COLO668 (cell line): ENCODE measurements at regions not wholly inside any gene's neighbourhood (a gene's known extent, or its start where the extent isn't known, plus 50 kb on each side); places are given as distances from the start of the nearest gene placed in this dataset.

ENCODE experiments used
- DNase-seq: peaks from one replicate; lab custom pipeline; 2025; ENCODE audit not compliant: unreplicated experiment; lab: John Stamatoyannopoulos, UW

DNA sequence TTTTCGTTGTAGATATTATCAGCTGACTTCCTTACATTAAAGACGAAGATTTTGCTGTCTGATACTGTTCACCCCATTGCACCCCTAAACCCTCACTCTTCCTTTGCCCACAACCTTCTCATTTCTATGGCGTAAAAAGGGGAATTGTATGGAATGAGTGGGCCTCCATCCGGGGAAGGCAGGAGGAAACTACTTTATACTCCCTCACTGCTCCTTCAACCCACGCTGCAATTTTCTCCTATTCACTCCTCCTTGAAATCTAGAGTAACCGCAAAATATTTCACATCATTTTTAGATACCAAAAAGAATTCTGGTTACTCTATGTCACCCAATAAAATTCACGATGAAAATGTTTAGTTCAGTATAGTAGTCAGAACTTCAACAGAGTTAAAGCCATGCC, 330.8 kb downstream of the DIRAS2 start:
- DNase-seq: no peak

DNA sequence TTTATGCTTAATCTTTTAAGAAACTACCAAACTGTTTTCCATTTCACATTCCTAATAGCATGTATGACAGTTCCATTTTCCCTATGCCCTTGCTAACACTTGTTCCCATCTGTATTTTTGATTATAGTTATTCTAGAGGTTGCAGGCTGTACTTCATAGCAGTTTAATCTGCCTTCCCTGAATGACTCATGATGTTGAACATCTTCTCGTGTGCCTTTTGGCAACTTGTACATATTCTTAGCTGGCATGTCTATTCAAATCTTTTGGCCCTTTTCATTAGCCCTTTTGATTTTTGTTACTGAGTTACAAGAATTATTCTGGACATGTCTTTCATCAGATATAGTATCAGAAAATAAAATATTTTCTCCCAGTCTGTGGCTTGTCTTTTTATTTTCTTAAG, 320.3 kb downstream of the DIRAS2 start:
- no peak for DNase-seq

DNA sequence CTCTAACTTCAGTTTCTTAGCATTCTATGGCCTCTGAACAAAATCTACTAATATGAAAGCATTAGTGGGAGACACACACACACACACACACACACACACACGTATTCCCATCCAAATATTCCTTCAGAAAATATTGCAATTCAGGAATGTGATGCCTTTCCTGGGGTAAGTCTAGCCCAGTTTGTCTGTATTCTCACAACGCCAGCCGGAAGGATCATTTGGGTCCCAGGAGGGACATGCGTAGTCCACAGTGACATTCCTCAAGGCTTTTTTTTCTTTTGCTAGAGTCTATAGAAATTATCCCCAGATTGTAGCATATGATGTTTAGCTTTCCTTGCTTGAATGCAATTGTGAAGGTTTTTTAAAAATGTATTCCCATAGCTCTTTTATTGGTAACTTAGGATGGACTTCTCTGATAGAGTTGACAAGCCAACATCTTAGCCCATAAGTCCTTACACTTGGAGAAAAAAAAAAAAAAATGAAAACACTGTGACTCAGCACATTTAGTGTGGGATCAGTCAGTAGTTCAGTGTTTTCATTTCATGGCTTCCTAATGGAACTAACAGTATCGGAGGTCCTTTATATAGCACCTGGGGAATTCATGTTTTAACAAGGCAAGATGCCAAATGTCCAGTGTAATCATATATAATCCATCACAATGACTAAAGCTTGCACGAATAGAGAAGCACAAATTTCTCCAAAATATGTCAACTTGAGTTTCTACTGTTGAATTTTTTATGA, 316.5 kb downstream of the DIRAS2 start:
- DNase-seq: no peak

DNA sequence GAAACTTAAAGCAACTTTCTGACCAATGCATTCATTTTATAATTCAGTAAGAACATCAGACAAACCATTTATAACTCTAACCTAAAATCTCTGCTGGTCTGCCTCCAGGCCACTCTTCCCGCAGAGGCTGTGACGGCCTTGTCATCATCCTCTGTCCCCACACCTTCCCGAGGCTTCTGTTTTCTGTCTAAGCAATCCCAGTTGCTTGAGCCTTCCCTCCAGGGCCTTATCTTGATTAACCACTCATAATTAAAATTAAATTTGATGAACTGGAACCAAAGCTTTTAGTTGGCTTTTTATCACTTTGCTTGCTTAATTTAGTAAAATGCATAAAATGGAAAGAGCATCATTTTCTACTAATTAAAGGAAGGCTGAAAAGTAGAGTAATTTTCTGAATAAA, 312.4 kb downstream of the DIRAS2 start:
- DNase-seq: no peak

DNA sequence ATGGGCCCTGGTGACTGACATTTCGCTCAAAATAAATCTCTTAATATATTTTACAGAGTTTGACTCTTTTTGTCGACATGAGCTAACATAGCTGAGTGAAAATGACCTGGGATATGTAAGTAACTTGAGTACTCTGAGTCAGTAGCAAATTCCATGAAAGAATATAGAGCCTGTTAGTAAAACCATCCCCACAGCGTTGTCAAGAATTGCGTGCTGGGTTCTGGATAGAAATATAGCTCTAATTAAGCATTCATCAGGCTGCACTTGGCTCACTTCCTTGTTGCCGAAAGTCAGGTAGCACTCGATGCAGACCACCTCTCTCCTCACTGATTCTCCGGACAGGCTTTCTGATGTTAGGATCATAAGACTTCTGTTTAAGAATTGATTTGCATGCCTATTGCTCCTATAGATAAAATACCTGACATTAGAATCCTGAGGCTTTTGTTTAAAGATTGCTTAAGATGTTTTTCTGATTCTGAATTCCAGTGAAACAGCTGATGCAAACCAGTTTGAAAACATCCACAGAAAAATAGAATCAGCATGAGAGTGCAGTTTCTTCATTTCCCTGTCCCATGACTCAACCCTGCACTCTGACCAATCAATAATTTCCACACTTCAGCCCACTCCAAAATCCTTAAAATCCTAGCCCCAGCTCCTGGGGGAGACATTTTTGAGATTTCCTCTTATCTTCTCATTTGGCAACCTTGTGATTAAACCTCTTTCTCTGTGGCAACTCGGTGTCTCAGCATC, 310.6 kb downstream of the DIRAS2 start:
- no peak for DNase-seq

DNA sequence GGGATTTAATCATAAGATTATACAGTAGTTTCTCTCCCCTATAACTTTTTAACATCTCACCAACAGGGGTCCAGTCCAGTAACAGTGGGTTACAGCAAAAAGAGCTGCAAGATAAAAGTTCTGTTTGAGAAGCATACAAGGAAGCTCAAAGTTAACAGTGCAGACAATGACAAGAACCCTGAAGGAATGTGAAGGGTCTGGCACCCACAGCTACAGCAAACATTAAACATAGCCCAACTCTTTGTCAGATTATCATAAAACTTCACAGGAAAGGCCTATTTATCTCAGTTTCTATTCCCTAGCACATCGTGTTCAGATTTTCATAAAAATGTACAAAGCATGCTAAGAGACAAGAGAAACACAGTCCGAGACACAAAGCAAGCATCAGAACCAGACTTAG, 309.4 kb downstream of the DIRAS2 start:
- DNase-seq: no peak

DNA sequence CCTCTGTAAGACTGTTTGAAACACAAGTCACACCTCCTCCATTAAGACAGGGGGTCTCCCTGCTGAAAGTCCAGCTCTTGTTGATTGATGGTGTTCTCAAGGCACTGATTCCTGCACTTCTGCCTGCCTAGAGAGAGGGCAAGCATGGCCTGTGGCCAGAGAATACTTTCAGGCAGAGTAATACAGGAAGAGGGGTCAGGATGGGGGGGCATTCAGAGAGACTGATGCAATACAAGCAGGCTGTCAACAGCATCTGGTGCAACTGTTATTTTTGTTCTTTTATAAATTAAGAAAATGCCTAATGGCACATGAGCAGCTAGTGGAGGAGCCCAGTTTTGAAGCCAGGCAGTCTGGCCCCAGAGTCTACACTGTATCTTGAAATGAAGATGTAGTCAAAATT, 302.2 kb downstream of the DIRAS2 start:
- DNase-seq: no peak

DNA sequence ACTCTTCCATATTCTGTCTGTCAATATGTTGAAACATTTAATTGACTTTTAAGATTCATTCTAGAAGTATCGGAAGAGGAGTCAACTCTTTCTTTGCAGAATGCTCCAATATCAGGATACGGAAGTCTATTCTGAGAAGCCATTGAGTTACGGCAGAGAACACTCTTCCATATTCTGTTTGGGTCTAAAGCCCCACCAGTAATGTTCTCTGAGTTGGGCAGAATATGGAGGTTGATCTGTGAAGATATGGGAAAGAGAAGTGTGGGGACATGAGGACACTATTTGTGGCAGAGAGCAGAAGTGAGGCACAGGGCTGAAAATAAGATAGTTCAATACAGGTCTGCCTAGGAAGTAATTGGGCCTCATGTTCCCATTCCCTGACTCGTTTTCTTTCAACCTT, 300.0 kb downstream of the DIRAS2 start:
- DNase-seq: no peak

DNA sequence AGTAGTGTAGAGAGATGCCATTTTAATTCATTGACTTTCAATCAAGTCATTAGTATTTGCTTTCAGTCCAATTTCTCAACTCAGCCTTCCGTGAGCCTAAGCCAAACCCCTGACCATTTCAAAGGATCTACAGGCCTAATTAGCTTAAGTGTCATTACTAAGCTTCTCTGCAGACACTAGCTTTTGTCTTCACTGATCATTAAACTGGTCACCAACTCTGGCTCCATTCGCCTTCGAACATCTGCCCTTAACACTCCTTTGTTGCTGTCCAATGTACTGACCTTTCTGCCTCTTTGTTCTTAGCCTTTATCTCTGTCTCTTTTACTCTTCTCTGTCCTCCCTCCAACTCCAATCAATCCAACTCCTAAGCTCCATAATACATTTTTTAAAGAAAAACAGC, 299.3 kb downstream of the DIRAS2 start:
- DNase-seq: no peak

DNA sequence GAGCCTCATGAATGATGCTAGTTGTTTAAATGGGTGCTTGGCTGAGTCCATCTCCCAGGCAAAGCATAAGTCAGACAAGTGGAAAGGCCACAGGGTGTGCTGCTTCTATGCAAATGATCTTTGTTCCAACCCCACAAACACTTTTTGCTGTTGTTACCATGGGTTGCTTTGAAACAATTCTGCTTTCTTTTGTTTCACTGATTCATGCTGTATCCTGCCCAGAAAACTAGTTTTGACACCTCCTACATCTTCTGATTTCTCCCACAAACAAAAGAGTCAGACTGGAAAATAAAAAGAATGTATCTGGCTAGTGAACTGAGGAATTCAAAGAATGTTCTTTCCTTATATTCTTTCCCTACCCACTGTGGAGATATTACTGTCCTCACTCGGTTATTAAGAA, 298.6 kb downstream of the DIRAS2 start:
- no peak for DNase-seq

DNA sequence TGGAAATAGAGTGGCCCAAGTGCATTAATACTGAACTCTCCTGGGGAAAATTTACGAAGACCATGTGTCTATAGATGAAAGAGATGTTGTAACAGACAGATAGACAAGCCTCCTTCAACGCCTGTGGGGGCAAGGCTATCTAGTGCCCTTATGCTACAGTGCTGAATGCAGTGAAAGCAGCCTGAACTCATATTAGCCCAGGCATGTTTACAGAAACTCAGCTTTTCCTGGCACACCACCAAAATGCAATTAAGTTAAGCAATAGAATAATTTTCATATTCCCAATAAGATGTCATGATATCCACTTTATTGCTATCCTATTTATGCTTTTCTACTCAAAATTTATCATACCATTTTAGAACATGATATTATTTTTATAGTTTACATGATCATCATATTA, 277.0 kb downstream of the DIRAS2 start:
- DNase-seq: no peak

DNA sequence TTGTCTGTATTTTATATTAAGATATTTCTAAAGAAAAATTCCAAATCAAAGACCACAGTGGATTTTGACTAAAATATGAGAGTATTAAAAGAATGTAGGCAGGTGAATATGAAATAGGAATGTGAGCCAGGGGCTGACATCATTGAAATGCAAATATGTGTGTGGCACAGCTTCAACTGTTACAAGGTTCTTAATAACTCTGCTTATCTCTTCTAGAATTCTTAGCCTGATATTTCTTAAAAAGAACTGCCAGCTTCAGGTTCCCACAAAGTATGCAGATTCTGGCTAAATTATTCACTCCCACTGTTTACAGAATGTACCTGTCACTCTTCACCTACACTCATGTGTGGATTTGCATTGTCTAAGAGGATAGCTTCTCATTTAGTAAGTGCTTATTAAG, 274.4 kb downstream of the DIRAS2 start:
- DNase-seq: no peak

DNA sequence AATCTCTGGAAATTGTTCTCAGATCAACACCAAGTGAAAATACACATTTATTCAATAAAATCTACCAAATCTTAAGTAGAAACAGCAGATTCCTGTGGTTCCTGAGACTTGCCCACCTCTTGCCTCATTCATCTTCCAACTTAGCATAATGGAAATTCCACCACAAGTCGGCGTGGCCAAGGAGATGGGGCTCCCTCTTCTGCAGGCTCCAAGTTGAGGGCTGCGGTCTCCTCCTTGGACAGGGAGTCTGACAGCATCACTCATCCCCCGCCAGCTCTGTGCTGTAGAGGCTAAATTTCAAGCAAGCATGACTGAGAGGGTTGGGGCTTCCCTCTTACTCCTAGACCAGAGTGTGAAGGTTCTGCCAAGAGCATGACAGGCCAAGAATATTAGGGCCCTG, 273.7 kb downstream of the DIRAS2 start:
- no peak for DNase-seq

DNA sequence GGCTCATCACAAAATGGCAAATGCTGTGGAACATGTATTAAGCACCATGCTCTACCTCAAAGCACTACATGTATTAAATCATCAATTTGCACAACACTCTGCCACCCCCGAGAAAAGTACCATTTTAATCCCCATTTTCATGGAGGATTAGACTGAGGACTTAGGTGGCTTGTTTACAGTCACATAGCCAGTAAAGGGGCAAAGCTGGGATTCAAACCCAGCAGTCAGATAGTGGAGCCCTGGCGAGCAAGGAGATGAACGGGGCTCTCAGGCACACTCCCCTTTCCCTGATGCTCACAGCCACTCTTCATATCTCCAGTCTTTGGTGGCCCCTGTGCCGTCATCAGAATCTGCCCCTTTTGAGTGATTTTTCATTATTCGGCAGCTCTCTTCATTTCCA, 262.9 kb downstream of the DIRAS2 start:
- DNase-seq: no peak

DNA sequence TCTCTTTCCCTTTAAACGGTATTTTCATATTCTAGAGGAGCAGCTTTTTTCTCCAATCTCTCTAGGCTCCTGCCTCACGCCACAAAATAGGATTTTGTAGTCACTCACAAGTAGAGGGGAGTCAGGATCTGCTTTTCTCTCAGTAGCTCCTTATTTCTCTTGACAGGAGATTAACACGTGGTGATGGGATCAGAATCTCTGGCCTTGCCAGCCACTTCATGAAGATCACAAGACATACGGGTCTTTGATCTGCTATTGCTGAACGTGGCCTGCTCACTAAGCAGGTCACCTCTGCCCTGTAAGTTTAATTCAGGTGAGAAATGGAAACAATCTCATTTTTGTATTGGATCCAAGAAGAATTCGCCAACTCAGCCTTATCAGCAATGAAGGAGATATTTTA, 257.5 kb downstream of the DIRAS2 start:
- DNase-seq: no peak

DNA sequence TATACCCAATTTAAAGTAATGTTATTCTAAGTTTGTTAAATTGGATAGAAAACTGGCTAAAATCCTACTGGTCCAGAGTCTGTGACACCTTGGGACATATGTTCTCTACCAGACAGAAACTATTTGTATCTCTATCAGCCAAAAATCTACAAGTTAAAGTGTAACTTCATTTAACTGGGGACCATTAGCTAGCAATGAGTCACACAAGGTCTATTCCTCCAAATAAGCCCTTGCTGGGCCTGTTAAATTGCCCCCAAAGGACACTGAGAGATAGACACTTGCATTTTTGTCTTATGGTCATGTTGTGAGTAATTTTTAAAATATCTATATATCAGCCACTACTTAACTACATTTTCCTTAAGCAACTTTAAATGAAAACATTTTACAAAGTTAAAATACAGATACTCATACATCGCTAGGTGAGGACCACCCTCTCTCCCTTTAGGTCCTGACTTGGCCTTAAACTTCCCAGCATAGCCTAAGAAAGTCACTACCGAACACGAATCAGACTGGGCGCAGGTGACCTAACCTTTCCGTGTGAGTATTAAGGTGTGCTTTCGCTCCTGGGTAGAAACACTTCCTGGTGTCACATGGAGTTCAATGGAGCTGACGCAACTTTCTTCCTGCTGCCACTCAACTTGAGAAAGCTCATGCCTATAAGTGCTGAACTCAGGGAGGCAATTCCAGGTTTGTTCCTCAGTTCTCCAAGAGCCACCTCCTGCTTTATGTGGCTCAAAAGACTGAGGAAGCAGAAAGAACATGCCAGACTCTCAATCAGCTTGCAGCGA, 249.1 kb downstream of the DIRAS2 start:
- no peak for DNase-seq

DNA sequence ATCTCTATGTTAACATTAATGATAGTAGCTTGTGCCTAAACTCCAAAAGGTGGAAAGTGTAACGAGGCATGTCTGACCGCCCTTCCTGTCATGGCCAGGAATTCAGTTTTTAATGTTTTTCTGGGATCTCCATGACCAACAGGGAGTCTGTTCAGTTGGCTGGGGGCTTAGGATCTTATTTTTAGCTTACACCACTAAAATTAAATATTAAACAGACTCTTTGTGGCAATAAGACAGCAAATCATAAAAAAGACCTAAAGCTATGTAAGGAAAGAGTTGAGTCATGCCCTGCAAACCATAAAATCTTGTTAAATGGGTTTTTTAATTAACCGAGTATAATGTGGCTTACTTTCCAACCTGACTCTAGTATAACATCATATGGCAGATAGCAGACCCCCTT, 247.8 kb downstream of the DIRAS2 start:
- no peak for DNase-seq

DNA sequence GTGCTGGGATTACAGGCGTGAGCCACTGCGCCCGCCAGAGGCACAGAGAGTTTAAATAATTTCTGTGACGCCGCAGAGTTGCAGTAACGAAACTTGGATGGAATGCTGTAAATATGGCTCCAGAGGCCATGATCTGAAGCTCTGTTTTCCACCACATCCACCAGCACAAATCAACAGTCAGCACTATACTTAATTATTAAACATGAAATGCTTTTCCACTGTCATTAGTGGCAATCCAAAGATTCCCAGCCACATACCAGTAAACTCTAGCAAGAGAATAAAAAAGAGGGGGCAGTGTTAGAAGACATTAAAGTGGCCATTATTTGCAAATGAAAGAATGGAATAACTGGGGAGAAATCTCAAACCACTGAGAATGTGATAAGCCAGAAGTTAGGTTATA, 242.5 kb downstream of the DIRAS2 start:
- no peak for DNase-seq

DNA sequence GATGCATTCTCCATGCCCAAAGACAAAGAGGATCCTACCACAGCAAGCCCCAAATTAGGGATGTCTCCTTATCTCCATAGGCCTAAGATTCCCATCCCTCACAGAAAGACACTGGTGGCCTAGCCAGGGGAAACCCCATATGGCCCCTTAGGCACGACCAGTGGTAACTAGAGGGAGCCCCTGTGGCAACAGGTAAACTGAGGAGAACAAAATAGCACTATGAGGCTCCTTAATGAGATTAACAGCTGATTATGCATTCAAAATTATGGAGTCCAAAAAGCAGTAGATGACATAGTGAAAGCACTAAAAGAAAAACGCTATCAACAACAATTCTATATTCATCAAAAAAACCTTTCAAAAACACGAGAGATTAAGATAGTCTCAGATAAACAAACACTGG, 234.0 kb downstream of the DIRAS2 start:
- no peak for DNase-seq

DNA sequence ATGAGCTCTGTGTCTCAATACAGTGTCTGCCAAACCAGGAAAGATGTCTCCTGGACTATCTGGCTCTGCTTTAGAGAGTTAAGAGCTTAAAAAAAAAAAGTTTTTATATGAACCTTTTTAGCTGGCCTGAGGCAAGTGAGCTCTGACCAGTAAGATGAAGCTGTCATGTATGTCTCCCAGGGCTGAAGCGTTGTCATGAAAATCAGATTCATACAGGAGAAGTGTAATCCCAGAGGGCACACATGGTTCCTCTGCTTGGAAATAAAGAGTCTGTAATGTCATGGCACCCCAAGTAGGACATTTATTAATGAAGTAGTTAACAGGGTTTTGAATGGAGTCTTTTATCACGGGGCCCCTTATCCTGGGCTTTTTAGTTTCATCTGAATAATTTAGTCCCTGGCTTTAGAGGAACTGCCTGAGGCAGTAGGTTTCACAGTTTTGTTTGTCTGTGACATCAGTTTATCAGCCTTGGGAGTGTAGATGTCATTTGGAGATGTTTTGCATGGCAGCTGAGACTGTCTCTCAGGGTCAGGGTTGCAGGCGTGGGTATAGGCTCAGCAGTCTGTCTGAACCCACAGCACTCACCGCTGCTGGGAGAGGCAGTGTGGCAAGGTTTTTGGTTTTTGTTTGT, 223.3 kb downstream of the DIRAS2 start:
- no peak for DNase-seq

DNA sequence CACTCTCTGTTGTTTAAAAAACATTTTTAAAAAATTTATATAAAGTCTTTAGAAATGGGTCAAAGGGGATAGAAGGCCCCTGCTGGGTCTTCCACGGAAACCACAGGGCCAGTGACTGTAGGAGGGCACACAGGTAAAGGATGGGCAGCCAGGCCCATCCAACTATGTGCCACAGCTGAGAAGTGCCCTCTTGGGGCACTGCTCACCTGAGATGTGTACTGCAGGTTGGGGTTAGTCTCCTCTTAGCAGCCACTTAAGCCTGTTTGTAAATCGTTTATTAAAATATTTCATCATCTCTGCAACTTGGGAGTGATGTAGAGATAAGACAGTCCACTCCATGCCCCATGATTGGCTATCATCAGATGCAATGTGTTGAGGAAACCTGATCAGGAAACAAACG, 222.4 kb downstream of the DIRAS2 start:
- DNase-seq: no peak
